GM21576 (cell line): ENCODE measurements at regions not wholly inside any gene's neighbourhood (a gene's known extent, or its start where the extent isn't known, plus 50 kb on each side); places are given as distances from the start of the nearest gene placed in this dataset.

Experiments used
- ATAC-seq: cut with Tn5 transposase; IDR thresholded peaks from one replicate; pipeline ENCODE4 v1.9.1; 2021; ENCODE audit warnings: mild to moderate bottlenecking, moderate library complexity; ENCODE audit not compliant: unreplicated experiment

DNA sequence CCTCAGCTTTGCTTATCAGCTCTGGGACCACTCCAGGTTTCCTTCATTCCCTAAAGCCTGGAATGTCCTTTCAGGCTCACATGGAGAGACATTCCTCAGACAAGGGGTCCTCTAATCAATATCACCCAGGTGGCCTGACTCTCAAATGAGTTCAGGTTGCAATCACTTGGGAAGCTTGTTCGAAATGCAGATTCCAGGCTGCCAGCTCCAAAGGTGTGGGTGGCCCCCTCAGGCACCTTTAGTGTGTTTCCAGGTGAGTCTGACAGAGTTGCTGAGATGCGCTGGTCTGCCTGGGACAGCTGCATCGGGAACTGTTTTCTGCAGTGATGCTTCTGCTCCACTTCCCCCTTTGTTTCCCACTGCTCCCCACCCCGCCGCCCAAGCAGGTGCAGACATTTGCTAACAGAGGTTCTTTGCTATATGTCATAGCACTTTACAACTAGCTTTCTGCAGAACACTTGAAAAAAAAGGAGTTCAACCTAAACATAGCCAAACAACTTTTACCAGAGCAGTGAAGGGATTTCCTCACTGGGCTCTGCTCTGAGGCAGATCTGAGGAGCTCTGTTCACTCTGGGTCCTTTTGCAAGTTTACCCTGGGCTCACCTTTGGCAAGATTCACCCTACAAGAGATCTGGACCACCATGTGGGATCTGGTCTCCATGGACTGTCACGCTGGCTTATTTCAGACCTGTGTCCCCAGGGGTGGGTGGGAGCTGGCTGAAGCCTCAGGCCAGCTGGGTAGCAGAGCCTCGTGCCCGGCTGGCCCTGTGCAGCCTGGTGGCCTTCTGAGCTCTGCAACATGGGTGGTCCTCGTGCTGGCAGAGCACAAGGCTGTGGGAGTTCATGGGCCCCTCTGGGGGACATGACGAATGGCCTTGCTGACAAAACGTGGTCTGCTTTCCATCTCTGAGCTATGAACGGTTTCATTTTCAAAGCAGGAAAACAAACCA, 539.6 kb downstream of the CCDC171 start:
- ATAC-seq, result no peak

DNA sequence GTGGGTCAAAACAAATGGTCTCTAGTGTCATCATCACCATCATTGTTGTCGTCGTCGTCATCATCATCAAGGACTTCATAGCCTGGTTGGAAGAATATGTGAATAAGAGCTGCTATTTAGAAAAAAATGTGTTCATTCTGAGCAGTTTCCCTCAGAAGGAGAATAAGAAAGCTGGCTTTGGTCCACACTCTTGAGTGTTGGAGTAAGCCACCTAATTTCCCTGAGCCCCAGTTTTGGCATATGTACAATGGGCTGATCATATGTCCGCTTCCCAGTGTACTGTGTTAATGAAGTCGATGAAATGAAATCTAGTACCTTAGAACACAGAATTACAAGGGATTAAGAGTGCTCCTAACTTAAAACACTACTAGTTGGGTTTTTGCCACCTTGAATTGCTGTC, 545.5 kb downstream of the CCDC171 start:
- no peak for ATAC-seq

DNA sequence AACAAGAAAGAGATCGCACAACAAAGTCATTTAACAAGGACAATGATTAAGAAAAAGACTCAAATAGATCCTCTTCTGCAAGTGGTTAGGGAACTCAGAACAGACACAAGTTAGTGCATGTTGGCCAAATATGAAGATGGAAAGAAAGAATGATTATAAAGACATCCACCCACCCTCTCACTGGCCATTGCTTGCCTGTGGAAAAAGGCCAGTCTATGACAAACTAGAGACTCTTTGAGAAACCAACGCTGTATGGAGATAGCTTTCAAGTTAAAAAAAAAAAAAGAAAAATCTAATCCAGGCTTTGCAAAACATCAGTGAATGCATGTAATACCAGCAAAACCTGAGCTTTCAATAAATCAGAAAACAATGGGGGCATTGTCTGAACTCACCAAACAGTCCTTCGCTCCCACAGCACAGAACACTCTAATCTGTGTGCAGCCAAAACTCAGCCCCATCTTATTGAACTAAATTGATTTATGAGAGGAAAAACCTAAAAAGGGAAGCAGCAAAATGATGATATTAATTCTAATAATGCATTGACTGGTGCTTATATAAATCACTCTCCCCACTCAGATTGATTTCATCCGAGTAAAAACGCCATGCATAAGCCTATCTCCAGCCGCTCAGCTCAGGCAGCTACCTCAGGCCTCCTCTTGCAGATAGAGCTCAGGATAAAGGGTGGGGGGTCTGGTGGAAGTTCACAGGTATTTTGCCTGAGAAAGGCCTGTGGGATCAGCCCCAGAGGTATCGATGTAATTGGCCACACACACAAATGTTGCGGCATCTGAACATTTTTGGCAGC, 547.1 kb downstream of the CCDC171 start:
- no peak for ATAC-seq

DNA sequence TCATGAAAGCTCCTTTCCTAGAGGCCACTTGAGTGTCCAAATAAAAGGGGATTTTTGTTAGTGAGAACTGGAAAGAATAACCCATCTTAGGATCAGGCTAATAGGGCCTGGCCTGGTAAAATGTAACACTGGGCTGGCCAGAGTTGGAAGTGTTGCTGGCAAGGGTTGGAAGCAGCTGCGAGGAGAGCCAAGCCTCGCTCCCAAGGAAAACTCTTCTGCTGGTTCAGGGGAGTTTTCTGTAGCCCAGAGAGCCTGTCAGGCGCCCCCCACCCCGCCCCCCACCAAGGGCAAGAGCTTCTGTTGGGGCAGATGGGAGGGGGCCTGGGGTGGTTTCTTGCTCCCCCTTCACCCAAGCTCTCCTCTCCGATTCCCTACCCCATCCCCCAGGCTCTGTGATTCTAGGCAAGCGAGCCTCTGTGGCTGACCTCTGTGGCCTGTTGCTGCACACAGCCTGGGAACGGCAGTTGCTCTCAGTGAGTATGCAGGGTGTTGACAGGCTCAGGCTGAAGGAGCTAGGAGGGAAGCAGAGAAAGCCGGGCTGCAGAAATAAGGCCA, 547.8 kb downstream of the CCDC171 start:
- ATAC-seq, result no peak

DNA sequence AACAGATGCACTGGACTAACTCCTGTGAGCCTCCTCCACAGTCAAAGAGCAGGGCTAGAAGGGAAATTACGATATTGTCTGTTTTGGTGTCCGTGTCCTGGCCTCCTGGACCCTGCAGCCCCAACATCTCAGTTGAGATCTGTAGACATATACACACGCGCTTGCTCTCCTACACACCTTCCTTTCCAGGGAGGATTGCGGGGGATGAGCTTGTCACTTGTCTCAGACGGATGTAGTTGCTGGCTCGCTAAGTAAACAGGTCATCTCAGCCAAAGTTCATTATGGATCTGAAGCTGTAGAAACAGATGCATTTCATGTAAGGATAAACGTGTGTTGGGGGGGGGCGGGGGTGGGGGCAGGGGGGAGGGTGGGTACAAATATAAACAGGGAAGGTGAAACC, 549.3 kb downstream of the CCDC171 start:
- ATAC-seq, result no peak

DNA sequence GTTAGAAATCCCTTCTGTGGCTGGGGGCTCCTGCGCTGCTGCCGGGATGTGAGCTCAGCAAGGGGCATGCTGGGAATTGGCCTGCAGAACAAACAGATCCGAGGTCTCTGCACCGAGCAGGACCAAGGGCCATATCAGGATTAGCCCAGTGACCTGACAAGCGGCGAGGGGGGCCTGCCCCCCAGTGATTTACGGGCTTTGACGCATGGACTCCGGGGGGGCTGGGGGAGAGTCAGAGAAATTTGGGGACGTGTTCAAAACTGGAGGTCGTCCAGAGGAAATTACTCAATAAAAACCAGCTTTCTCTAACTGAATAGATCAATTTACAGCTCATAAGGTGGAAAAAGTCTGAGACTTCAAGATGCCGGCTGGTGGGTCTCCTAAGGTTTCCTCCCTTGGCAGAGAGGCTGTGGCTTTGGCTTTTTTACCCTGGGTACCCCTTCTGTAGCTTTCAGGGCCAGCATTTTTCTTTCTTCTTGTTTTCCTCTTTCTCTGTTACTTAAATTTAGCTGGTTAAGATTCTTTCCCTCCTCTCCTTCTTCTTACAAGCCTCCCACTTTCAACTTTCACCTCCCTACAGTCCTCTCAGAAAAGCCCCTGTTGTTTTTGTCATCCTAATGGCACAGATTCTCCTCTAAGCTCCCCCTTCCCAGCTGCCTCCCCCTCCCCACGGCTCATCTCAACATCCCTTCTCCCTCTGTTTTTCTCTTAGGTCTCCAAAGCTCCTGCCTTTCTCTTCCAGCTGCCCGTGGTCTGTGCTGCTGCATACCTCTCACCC, 551.0 kb downstream of the CCDC171 start:
- ATAC-seq, result no peak

DNA sequence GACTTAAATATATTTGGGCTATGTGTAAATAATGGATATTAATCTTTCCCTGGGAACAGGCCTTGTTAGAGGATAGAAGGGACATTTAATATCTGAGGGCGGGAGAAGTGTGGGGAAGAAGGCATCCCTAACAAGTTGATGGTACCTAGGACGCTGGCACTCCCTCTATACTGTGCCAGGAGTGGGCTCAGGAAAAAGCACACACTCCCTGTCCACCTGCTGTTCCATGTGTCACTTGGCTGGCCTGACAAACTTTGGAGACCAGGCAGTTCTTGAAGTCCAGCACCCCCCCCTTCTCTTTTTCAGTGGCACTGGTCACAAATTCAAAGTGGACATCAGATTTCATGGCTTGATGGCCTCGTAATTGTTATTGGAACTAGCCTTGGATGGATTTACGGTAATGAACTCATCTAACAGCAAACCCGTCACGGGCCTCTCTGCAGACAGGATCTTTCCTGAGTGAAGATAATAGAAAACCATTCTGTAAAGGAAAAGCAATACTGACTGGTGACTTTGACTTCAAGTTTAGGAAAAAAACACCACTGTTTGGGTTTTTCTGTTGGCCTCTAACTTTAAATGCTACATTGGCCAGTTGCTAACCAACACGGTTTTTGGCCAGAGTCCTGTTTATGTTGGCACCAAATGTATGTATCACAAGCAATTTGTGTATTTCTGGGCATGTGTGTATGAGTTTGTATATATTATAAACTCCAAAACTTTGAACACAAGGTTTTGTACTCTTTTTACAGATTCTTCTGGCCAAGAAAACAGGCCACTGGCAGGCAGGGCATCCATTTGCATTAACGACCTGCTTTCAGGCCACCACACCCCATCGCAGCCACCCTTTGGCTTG, 552.6 kb downstream of the CCDC171 start:
- ATAC-seq, result no peak

DNA sequence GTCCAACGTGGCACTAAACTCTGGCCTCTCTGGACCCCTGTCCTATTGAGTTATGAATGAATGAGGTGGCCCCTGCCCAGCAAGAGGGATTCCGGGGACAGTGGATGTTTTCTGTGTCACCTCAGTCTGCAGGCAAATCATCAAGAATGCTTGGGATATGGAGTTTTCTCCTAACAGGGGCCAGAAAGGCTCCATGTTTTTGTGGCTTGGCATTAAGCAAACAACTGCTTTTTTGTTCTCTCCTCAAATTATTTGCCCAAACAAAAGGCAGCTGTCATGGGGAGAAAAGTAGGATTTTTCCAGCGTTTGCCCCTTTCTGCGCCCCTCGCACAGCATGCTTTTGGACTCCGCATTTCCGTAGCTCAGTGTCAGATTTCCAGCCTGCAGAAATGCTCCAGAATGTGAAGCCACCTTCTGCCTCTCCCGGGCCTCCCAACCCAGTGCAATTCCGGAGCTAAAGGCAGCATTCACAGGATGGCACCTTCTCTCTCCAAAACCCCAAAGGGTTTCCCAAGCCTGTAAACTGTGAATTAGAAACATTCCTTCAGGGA, 553.3 kb downstream of the CCDC171 start:
- ATAC-seq, result no peak

DNA sequence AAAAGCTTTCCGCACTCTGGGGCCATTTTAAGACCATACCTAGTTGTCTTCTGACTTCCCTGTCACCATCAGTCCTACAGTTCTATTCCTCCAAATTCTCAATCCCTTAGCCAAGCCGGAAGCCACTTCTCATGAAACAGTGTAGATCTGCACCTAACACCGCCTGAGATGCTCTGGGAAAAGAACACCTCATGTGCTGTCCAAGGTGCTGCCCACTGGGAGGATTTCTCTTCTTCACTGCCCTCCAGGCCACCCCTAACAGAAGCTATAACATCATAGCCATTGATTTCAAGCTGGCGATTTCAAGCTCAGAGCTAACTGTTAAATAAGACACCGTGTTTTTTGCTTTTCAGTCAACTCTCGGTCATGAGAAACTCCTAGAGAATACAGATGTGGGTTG, 559.3 kb downstream of the CCDC171 start:
- ATAC-seq, result no peak

DNA sequence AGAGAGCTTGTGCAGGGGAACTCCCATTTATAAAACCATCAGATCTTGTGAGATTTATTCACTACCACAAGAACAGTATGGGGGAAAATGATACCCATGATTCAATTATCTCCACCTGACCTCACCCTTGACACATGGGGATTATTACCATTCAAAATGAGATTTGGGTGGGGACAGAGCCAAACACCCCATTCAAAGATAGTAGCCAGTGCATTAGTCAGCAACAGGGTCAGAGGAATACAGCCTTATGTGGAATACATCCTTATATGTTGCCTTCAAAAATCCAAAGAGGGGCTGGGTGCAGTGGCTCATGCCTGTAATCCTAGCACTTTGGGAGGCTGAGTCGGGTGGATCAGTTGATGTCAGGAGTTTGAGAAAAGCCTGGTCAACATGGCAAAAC, 563.2 kb downstream of the CCDC171 start:
- ATAC-seq, result no peak

DNA sequence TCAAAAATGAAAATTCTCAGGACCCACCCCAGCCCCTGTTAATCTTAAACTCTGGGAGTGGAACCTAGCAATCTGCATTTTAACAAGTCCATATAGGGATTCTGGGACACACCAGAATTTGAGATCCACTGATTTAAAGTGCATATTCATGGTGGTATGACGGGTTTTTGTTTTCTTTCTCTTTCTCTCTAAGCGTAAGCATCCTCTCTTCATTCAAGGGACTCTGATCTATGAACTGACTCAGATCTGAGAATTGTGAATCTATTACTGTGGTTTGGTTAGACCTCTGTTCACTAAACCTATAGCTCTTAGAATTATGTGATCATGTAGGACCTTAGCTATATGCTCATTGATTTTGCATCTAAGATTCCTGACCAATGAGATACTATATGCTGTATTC, 565.2 kb downstream of the CCDC171 start:
- no peak for ATAC-seq

DNA sequence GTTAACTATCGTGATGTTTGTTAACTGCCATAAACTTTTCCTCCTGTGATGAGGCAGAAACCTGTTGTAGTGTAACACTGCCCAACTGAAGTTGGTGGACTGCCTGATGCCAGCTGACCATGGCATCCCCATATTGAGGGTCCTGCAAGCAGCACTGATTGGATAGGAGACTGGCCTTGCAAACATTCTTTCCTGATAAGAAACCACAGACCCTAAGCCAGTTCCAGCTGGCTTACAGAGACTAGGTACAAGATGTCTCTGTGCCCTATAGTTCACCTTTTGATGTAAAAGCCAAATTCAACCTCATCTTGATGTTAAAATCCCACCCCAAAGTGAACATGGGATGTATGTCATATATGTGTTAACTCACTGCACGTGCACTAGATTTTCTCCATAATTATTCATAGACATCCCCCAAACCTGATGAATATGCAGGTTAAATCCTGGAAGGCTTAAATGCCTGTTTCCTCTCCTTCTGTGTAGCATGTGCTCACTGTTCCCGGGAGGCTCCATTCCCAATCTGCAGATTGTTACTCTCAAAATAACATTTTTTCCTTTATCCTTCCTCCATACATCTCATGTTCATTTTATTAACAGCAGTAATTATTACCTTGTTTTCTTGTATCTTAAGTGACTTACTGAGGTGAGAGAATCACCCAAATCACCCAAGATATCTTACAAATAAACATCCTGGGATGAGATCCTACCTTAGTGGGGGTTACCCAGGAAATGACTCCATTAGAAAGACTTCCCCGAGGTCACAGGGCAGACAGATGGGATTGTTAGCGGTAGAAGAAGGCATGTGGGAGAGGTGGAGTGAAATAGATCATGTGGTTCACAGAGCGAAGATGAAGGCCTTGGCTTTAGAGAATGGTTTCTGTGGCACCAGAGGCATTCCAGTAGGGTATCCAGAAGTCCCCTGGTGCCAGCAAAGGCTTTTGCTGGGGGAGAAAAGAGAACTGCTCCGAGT, 566.7 kb downstream of the CCDC171 start:
- ATAC-seq, result no peak

DNA sequence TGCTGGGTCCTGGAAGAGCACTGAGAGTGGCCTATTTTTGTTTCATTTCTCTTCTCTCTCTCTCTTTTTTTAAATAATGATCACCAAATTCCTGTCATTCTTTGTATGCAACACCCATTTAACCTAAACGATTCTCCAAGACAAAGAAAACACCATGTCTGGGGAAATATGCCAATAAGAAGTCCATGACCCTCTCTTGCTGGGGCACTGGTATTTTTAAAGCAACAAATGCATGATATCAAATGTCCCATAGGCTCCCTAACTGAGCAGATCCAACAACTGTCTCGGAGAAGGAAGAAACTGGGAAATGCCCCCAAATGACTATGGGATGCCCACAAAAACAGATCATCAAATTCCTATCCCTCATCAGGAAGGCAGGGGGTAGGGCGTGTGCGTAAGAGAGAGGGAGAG, 567.4 kb downstream of the CCDC171 start:
- ATAC-seq, result no peak

DNA sequence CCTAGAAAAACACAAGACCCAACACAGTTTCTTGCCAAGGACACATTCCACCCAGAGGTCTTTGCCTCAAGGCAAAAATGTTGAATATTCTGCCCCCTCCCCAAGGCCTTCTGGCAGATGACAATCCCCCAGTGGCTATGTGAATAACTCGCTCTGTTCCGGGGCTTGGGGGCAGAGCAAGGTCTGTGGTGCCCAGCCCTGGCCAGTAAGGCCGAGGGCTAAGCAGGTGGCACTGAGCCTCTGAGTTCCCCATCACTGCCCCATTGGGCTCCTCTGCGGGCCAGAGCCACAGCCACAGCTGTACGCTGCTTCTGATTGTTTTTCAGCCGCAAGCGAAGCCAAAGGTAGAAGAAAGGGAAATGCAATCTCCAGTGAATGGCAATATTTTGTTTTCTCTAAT, 567.9 kb downstream of the CCDC171 start:
- no peak for ATAC-seq

DNA sequence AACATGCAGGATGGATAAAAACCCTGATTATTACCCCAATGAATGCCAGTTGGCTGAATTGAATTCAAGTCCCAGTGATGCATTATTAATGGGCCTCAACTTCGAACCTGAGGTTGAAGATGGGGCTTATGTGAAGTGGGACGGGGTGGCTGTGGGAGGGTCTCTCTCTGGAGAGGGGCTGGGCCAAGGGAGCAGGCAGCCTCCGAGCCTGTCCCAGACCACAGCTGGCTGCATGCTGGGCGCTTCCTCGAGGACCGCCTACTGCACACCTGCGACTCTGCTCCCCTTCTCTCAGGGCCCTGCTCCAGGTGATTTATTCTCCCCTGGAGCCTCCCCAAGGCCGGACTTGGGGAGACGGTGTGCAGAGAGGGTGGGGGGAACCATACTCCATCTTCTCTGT, 568.3 kb downstream of the CCDC171 start:
- no peak for ATAC-seq

DNA sequence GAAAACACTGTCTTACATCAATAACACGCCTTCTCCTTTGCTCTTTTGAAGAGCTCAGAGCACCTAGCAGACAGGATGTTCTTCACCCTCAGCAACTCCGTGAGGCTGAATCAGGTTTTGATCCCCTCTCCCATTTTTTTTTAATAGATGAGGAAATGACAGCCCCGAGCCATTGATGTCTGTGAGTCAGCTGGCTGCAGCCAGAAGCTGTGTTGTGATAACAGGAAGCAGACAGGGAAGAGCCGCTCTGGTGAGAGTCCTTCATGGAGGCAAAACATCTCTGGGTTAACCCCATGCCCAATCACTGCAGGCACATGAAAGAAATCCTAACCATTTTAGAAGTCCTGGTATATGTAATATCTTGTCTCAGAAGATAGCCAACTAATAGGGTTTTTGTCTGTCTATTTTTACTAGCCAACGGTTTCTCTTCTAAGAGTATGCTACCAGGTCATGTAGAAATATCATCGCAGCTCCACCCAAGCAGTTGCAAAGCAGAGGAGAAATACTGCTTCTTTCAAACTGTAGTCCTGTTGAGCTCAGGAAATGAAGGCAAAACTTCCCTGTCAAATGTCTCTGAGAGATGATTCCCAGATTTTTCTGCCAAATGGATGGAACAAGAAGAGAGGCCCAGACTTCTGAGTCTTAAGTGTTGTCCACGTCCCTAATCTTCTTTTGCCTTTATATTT, 568.9 kb downstream of the CCDC171 start:
- no peak for ATAC-seq

DNA sequence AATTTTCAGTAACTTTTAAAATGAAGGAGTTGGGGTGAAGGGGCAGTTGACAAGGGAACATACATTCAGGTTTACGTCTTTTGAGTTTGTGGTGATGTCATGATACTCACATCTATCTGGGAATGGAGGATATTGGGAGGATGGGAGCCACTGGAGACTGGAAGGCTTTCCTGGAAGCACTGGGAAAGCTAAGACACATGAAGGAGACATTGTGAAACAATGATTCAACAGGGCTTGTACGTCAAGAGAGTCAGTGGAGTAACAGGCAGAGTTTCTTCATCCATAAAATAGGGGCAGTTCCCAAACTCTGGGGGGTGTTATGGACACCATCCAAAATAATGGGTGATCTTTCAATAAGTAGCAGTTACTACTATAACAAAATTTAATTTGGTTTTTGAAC, 572.8 kb downstream of the CCDC171 start:
- ATAC-seq, result no peak

DNA sequence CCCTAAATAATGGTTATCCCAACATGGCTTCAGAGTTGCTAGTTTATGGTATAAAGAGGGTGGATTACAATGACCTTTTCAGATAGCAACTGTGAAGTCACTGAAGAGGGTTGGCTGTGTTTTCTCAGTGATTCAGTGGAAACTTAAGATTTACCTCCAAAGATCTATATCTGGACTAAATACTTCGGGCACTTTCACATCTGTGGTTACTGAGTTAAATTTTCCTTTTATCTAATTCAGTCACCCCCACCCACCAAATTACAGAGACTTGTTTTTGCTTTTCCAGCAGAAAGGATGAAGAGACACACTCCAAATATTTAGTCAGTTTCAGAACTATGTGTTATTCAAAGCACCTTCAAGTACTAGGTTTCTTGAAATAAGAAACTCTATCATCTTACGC, 573.2 kb downstream of the CCDC171 start:
- ATAC-seq, result no peak
